Keratinocyte (primary cell): ENCODE measurements at regions not wholly inside any gene's neighbourhood (a gene's known extent, or its start where the extent isn't known, plus 50 kb on each side); places are given as distances from the start of the nearest gene placed in this dataset.
A peak's percentile ranks its signal among the peaks of the same experiment; 100 is the strongest.

ENCODE experiments used
- DNase-seq: peaks from one replicate; pipeline ENCODE4 v3.0.0-alpha.2; 2011; ENCODE audit warnings: low read depth, missing footprints, low spot score
- FAIRE-seq: peaks from 2 replicates; lab custom pipeline; 2011; peaks lifted over from hg19 to GRCh38; lab: Jason Lieb, UNC
- H2AFZ ChIP-seq: 2 replicates; pipeline ENCODE4 v1.6.0; 2012; ENCODE audit warnings: low read length, control low read depth, inconsistent platforms; ENCODE audit not compliant: control insufficient read depth
- H3K27ac ChIP-seq: 2 replicates; pipeline ENCODE4 v1.5.1; 2011; ENCODE audit warnings: low read length; ENCODE audit not compliant: control insufficient read depth, insufficient read depth
- H3K27me3 ChIP-seq: 3 replicates; pipeline ENCODE4 v1.6.0; 2011; ENCODE audit warnings: low read length; ENCODE audit not compliant: control insufficient read depth, insufficient read depth; ENCODE audit errors: extremely low read depth
- H3K36me3 ChIP-seq, 2 experiments: 2 replicates in 1 of 2; 3 replicates in 1 of 2; pipeline ENCODE4 v1.5.1; 2011; ENCODE audit warnings: low read length in 2 of 2, mild to moderate bottlenecking in 1 of 2; ENCODE audit not compliant: control insufficient read depth in 2 of 2, insufficient read depth in 2 of 2; ENCODE audit errors: extremely low read depth in 1 of 2
- H3K4me1 ChIP-seq: 3 replicates; pipeline ENCODE4 v1.5.1; 2011; ENCODE audit warnings: low read length; ENCODE audit not compliant: control insufficient read depth, insufficient read depth; ENCODE audit errors: extremely low read depth
- H3K4me2 ChIP-seq: 3 replicates; pipeline ENCODE4 v1.6.0; 2011; ENCODE audit warnings: low read depth, low read length; ENCODE audit not compliant: control insufficient read depth, insufficient read depth; ENCODE audit errors: extremely low read depth
- H3K4me3 ChIP-seq, 3 experiments: fragments of 200-600 bp in 1 of 3; sonication (generic) in 1 of 3; 2 replicates in 2 of 3; 3 replicates in 1 of 3; pipeline ENCODE4 v1.5.1; 2011 to 2016; ENCODE audit warnings: low read length in 3 of 3, mild to moderate bottlenecking in 3 of 3, control low read depth in 2 of 3, inconsistent platforms in 1 of 3, low read depth in 1 of 3, mixed read lengths in 1 of 3, mixed run types in 1 of 3, moderate library complexity in 1 of 3; ENCODE audit not compliant: control insufficient read depth in 2 of 3, insufficient read depth in 2 of 3; ENCODE audit errors: extremely low read depth in 1 of 3
- H3K79me2 ChIP-seq: 2 replicates; pipeline ENCODE4 v1.6.0; 2012; ENCODE audit warnings: low read length; ENCODE audit not compliant: control insufficient read depth, insufficient read depth
- H3K9ac ChIP-seq: 3 replicates; pipeline ENCODE4 v1.6.0; 2011; ENCODE audit warnings: low read length; ENCODE audit not compliant: control insufficient read depth, insufficient read depth; ENCODE audit errors: extremely low read depth
- H3K9me1 ChIP-seq: 3 replicates; pipeline ENCODE4 v1.6.0; 2011; ENCODE audit warnings: low read length; ENCODE audit not compliant: control insufficient read depth, insufficient read depth; ENCODE audit errors: extremely low read depth
- H3K9me3 ChIP-seq: 2 replicates; pipeline ENCODE4 v1.5.1; 2012; ENCODE audit warnings: low read depth, low read length; ENCODE audit not compliant: control insufficient read depth
- H4K20me1 ChIP-seq: 3 replicates; pipeline ENCODE4 v1.6.0; 2011; ENCODE audit warnings: low read length; ENCODE audit not compliant: control insufficient read depth, insufficient read depth; ENCODE audit errors: extremely low read depth
- CTCF ChIP-seq, 3 experiments: IDR thresholded peaks in 1 of 3; conservative IDR thresholded peaks in 1 of 3; optimal IDR thresholded peaks in 1 of 3; 2 replicates in 2 of 3; 3 replicates in 1 of 3; pipeline versions ENCODE3 to v1.5.1; 2011; ENCODE audit warnings: low read length in 3 of 3, mild to moderate bottlenecking in 3 of 3, moderate library complexity in 2 of 3, control low read depth in 1 of 3, inconsistent platforms in 1 of 3; ENCODE audit not compliant: insufficient read depth in 2 of 3; ENCODE audit errors: extremely low read depth in 1 of 3
- EZH2 ChIP-seq: IDR thresholded peaks from one replicate; pipeline ENCODE4 v1.6.1; 2012; ENCODE audit warnings: inconsistent platforms, mild to moderate bottlenecking, low read length, moderate library complexity
- dilution Hi-C: fragments of 300-500 bp; cut with MboI; formaldehyde crosslinking; loops from one replicate; pipeline ENCODE4 v1.7.0; 2020; ENCODE audit warnings: low sequenced_read_pairs; ENCODE audit not compliant: extremely low pct_ligation_motif_present

- FAIRE-seq, result no peak
- H4K20me1 ChIP-seq, result no peaks in the 10 kb centered on the region
- no peak overlapping the region for H2AFZ ChIP-seq
- H3K36me3 ChIP-seq, result no peaks in the 10 kb centered on the region
- peak overlapping the region; percentile 30 for H3K27ac ChIP-seq
- no peaks in the 10 kb centered on the region for H3K79me2 ChIP-seq
- H3K9ac ChIP-seq, result no peak overlapping the region
- TF ChIP-seq EZH2, result no peak
- no peak for TF ChIP-seq CTCF (optimal IDR thresholded peaks at IDR 0.05 in 1 of 3, IDR thresholded peaks at IDR 0.05 in 1 of 3, conservative IDR thresholded peaks at IDR 0.05 in 1 of 3; ENCODE audit: extremely low read depth in 1 of 3, insufficient read depth in 2 of 3, low read length in 3 of 3)
- no peaks in the 10 kb centered on the region for H3K27me3 ChIP-seq
- H3K4me1 ChIP-seq, result peaks cover 39% of the 10 kb centered on the region
- no peaks in the 10 kb centered on the region for H3K9me1 ChIP-seq
- no peak for DNase-seq
- no peaks in the 10 kb centered on the region for H3K9me3 ChIP-seq
- no peak overlapping the region for H3K4me2 ChIP-seq
- no peak overlapping the region for H3K4me3 ChIP-seq
- dilution Hi-C loops, result no loop called here
Measured at GRCh38 chr2:196258407-196258806, 87.0 kb upstream of the STK17B start.

GRCh38 chr2:196259507-196260481 is 88.4 kb upstream of the STK17B start:
- peak overlapping the region; percentile 57 for H3K27ac ChIP-seq
- no peaks in the 10 kb centered on the region for H4K20me1 ChIP-seq
- no peaks in the 10 kb centered on the region for H3K79me2 ChIP-seq
- H2AFZ ChIP-seq, result peak overlapping the region; percentile 59
- no peaks in the 10 kb centered on the region for H3K9me1 ChIP-seq
- H3K4me3 ChIP-seq, result no peak overlapping the region
- dilution Hi-C loops, result no loop called here
- FAIRE-seq, result peak; percentile 74
- peak overlapping the region; percentile 45 for H3K4me2 ChIP-seq
- H3K9ac ChIP-seq, result no peak overlapping the region
- TF ChIP-seq CTCF (optimal IDR thresholded peaks at IDR 0.05 in 1 of 3, IDR thresholded peaks at IDR 0.05 in 1 of 3, conservative IDR thresholded peaks at IDR 0.05 in 1 of 3; ENCODE audit: extremely low read depth in 1 of 3, insufficient read depth in 2 of 3, low read length in 3 of 3), result no peak
- no peak for TF ChIP-seq EZH2
- H3K36me3 ChIP-seq, result no peaks in the 10 kb centered on the region
- H3K27me3 ChIP-seq, result no peaks in the 10 kb centered on the region
- H3K4me1 ChIP-seq, result peaks cover 48% of the 10 kb centered on the region
- DNase-seq, result peak; percentile 61
- no peaks in the 10 kb centered on the region for H3K9me3 ChIP-seq
